GM23248 (cell line): ENCODE measurements at regions not wholly inside any gene's neighbourhood (a gene's known extent, or its start where the extent isn't known, plus 50 kb on each side); places are given as distances from the start of the nearest gene placed in this dataset.

Experiments
- EZH2 ChIP-seq: fragments of 200-600 bp; sonication (generic); IDR thresholded peaks from 2 replicates; pipeline ENCODE4 v1.6.1; 2018; ENCODE audit warnings: antibody characterized with exemption, mild to moderate bottlenecking; ENCODE audit not compliant: insufficient read depth, poor library complexity, severe bottlenecking
- EZH2phosphoT487 ChIP-seq: fragments of 200-600 bp; sonication (generic); IDR thresholded peaks from 2 replicates; pipeline ENCODE4 v1.6.1; 2018; ENCODE audit warnings: antibody characterized with exemption, moderate library complexity, mild to moderate bottlenecking, low read depth; ENCODE audit not compliant: insufficient read depth

DNA sequence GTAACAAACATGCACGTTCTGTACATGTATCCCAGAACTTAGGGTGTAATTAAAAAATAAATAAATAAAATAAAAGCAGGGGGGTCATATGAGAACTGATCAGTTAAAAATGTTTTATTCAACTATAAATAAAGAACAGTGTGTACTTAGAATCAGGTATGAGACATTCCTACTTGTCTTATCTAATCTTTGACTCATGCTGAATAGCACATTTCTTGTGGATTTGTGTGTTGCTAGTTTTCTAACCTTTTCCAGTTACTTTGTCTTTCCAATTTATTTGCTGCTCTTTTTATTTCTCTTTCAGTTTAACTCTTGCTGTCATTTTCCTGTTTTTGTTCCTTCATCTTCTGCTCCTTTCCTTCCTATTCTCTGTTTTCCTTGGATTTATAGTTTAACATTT, 1917.1 kb upstream of the CDH6 start:
- no peak for TF ChIP-seq EZH2
- TF ChIP-seq EZH2phosphoT487, result no peak
